ENCODE measurements at regions not wholly inside any gene's neighbourhood (a gene's known extent, or its start where the extent isn't known, plus 50 kb on each side); places are given as distances from the start of the nearest gene placed in this dataset.

- no peak for DNase-seq (ENCODE audit: low read depth in 2 of 2)
These were observed 197.1 kb downstream of the ATP23 start for GRCh38 chr12:58138424-58138823.

GRCh38 chr12:58139894-58140293, 198.5 kb downstream of the ATP23 start:
- DNase-seq (ENCODE audit: low read depth in 2 of 2): no peak

GRCh38 chr12:58140395-58140794, 199.0 kb downstream of the ATP23 start:
- DNase-seq (ENCODE audit: low read depth in 2 of 2): no peak

- peak in 1 of 2 donors; percentile 39 for DNase-seq (ENCODE audit: low read depth in 2 of 2)
These were observed 201.6 kb downstream of the ATP23 start for GRCh38 chr12:58142991-58143390.

GRCh38 chr12:58143498-58143995, 202.2 kb downstream of the ATP23 start:
- DNase-seq (ENCODE audit: low read depth in 2 of 2): peak in 1 of 2 donors; percentile 6

GRCh38 chr12:58148405-58148804, 207.0 kb downstream of the ATP23 start:
- DNase-seq (ENCODE audit: low read depth in 2 of 2): peak; percentile 72 to 97

GRCh38 chr12:58148976-58149375, 207.6 kb downstream of the ATP23 start:
- DNase-seq (ENCODE audit: low read depth in 2 of 2): no peak

- no peak for DNase-seq (ENCODE audit: low read depth in 2 of 2)
These were observed 213.0 kb downstream of the ATP23 start for GRCh38 chr12:58154359-58154758.

- DNase-seq (ENCODE audit: low read depth in 2 of 2): no peak
These were observed 215.3 kb downstream of the ATP23 start for GRCh38 chr12:58156697-58157096.

GRCh38 chr12:58159941-58160340, 218.6 kb downstream of the ATP23 start:
- DNase-seq (ENCODE audit: low read depth in 2 of 2): no peak

- DNase-seq (ENCODE audit: low read depth in 2 of 2): no peak
These were observed 220.4 kb downstream of the ATP23 start for GRCh38 chr12:58161773-58162172.

GRCh38 chr12:58163021-58163420, 221.7 kb downstream of the ATP23 start:
- DNase-seq (ENCODE audit: low read depth in 2 of 2): no peak

- peak in 1 of 2 donors; percentile 22 for DNase-seq (ENCODE audit: low read depth in 2 of 2)
These were observed 225.3 kb downstream of the ATP23 start for GRCh38 chr12:58166643-58167042.

GRCh38 chr12:58167622-58168021, 226.3 kb downstream of the ATP23 start:
- DNase-seq (ENCODE audit: low read depth in 2 of 2): no peak

- DNase-seq (ENCODE audit: low read depth in 2 of 2): no peak
These were observed 228.5 kb downstream of the ATP23 start for GRCh38 chr12:58169826-58170225.

- peak in 1 of 2 donors; percentile 19 for DNase-seq (ENCODE audit: low read depth in 2 of 2)
These were observed 230.5 kb downstream of the ATP23 start for GRCh38 chr12:58171914-58172313.

GRCh38 chr12:58172433-58173073, 231.2 kb downstream of the ATP23 start:
- DNase-seq (ENCODE audit: low read depth in 2 of 2): no peak

- peak in 1 of 2 donors; percentile 50 for DNase-seq (ENCODE audit: low read depth in 2 of 2)
These were observed 232.9 kb downstream of the ATP23 start for GRCh38 chr12:58174316-58174715.

- DNase-seq (ENCODE audit: low read depth in 2 of 2): peak; percentile 49 to 52
These were observed 235.0 kb downstream of the ATP23 start for GRCh38 chr12:58176296-58176869.

- no peak for DNase-seq (ENCODE audit: low read depth in 2 of 2)
These were observed 236.0 kb downstream of the ATP23 start for GRCh38 chr12:58177366-58177765.

- no peak for DNase-seq (ENCODE audit: low read depth in 2 of 2)
These were observed 242.8 kb downstream of the ATP23 start for GRCh38 chr12:58184212-58184611.

- no peak for DNase-seq (ENCODE audit: low read depth in 2 of 2)
These were observed 245.0 kb downstream of the ATP23 start for GRCh38 chr12:58186401-58186800.

- no peak for DNase-seq (ENCODE audit: low read depth in 2 of 2)
These were observed 245.5 kb downstream of the ATP23 start for GRCh38 chr12:58186914-58187313.

All from lung microvascular endothelial cell (primary cell).